ENCODE measurements at regions not wholly inside any gene's neighbourhood (a gene's known extent, or its start where the extent isn't known, plus 50 kb on each side); places are given as distances from the start of the nearest gene placed in this dataset.
A peak's percentile ranks its signal among the peaks of the same experiment; 100 is the strongest.

GRCh38 chr4:156578005-156578404, 393.6 kb downstream of the PDGFC start:
- H3K4me3 ChIP-seq: no peak overlapping the region
- TF ChIP-seq CTCF (IDR thresholded peaks at IDR 0.05): no peak
- DNase-seq (no peak), ATAC-seq (no peak)
- H3K27ac ChIP-seq: no peak overlapping the region
- no peaks in the 10 kb centered on the region for H3K9me3 ChIP-seq
- no peaks in the 10 kb centered on the region for H3K4me1 ChIP-seq
- intact Hi-C loops (cut with DNase I): no loop called here
- no peaks in the 10 kb centered on the region for H3K36me3 ChIP-seq
- H3K27me3 ChIP-seq (ENCODE audit: low read depth): no peaks in the 10 kb centered on the region

- no peak for TF ChIP-seq CTCF (IDR thresholded peaks at IDR 0.05)
- H3K36me3 ChIP-seq: no peaks in the 10 kb centered on the region
- H3K27me3 ChIP-seq (ENCODE audit: low read depth): no peaks in the 10 kb centered on the region
- no peak overlapping the region for H3K27ac ChIP-seq
- ATAC-seq: no peak
- H3K4me1 ChIP-seq: no peaks in the 10 kb centered on the region
- no peak for DNase-seq
- H3K4me3 ChIP-seq: no peak overlapping the region
- intact Hi-C loops (cut with DNase I): no loop called here
- H3K9me3 ChIP-seq: no peaks in the 10 kb centered on the region
Observed at GRCh38 chr4:156576946-156577345, 394.7 kb downstream of the PDGFC start.

GRCh38 chr4:156575430-156576073, 396.0 kb downstream of the PDGFC start:
- Histone ChIP-seq H3K27me3 (ENCODE audit: low read depth) (no peaks in the 10 kb centered on the region), H3K9me3 (no peaks in the 10 kb centered on the region), H3K27ac (no peak overlapping the region), H3K4me1 (no peaks in the 10 kb centered on the region), H3K36me3 (no peaks in the 10 kb centered on the region), H3K4me3 (no peak overlapping the region)
- no peak for TF ChIP-seq CTCF (IDR thresholded peaks at IDR 0.05)
- intact Hi-C loops (cut with DNase I): no loop called here
- ATAC-seq: no peak
- no peak for DNase-seq

GRCh38 chr4:156571146-156571545, 400.5 kb downstream of the PDGFC start:
- ATAC-seq: peak in 1 of 2 donors; percentile 29
- no peak overlapping the region for H3K4me3 ChIP-seq
- H3K4me1 ChIP-seq: no peaks in the 10 kb centered on the region
- H3K27me3 ChIP-seq (ENCODE audit: low read depth): no peaks in the 10 kb centered on the region
- TF ChIP-seq CTCF (IDR thresholded peaks at IDR 0.05): no peak
- no peak for DNase-seq
- no peaks in the 10 kb centered on the region for H3K36me3 ChIP-seq
- no peak overlapping the region for H3K27ac ChIP-seq
- intact Hi-C loops (cut with DNase I): no loop called here
- no peaks in the 10 kb centered on the region for H3K9me3 ChIP-seq

- intact Hi-C loops (cut with DNase I): no loop called here
- no peak for ATAC-seq
- H3K4me3 ChIP-seq: no peak overlapping the region
- no peaks in the 10 kb centered on the region for H3K36me3 ChIP-seq
- DNase-seq: no peak
- no peaks in the 10 kb centered on the region for H3K27me3 ChIP-seq (ENCODE audit: low read depth)
- no peak overlapping the region for H3K27ac ChIP-seq
- H3K4me1 ChIP-seq: no peaks in the 10 kb centered on the region
- TF ChIP-seq CTCF (IDR thresholded peaks at IDR 0.05): no peak
- no peaks in the 10 kb centered on the region for H3K9me3 ChIP-seq
Observed at GRCh38 chr4:156569535-156569934, 402.1 kb downstream of the PDGFC start.
